NOMO-1 (cell line): ENCODE measurements at regions not wholly inside any gene's neighbourhood (a gene's known extent, or its start where the extent isn't known, plus 50 kb on each side); places are given as distances from the start of the nearest gene placed in this dataset.

ENCODE experiments used
- DNase-seq, 2 experiments: peaks; one replicate each; lab custom pipeline; 2025; ENCODE audit not compliant: unreplicated experiment in 2 of 2; lab: John Stamatoyannopoulos, UW

GRCh38 chr10:118979661-118980060 lies 49.9 kb upstream of the NANOS1 start:
- no peak for DNase-seq
